ENCODE measurements at regions not wholly inside any gene's neighbourhood (a gene's known extent, or its start where the extent isn't known, plus 50 kb on each side); places are given as distances from the start of the nearest gene placed in this dataset.

DNA sequence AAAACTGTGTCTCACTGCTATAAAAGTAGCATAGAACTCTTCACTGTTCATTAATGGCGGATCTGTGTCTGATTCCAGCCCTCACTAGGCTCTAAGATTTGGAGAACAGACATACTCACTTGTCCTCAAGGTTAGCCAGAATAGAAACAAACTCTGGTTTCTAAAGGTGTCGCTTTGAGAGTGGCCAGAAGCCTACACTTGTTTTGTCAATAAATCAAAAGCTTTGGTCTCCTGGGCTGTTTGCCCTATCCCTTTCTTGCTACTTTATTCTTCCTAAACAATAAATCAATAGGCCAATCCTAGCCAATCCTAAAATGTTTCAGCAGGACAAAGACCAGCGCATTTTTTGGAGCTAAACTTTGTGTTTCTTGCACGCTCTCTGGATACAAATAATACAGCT is 1064.6 kb upstream of the CHAC2 start:
- TF ChIP-seq CTCF (IDR thresholded peaks at IDR 0.05) (no peak), POLR2A (IDR thresholded peaks at IDR 0.05) (no peak)

Measured in sigmoid colon (tissue), 3 donors.